H9 (cell line): ENCODE measurements at regions not wholly inside any gene's neighbourhood (a gene's known extent, or its start where the extent isn't known, plus 50 kb on each side); places are given as distances from the start of the nearest gene placed in this dataset.

Experiments used
- DNase-seq: peaks from one replicate; pipeline ENCODE4 v3.0.0-alpha.2; 2017
- H2AFZ ChIP-seq: one replicate; pipeline ENCODE4 v1.6.1; 2013; ENCODE audit warnings: mild to moderate bottlenecking, low read length, control low read depth, moderate library complexity
- H2AK5ac ChIP-seq: 2 replicates; pipeline ENCODE4 v1.6.1; 2013; ENCODE audit warnings: low read length, control low read depth, mixed read lengths; ENCODE audit not compliant: insufficient read length
- H2BK120ac ChIP-seq: one replicate; pipeline ENCODE4 v1.6.1; 2013; ENCODE audit warnings: low read depth, mild to moderate bottlenecking, low read length, control low read depth, inconsistent platforms; ENCODE audit not compliant: poor library complexity, severe bottlenecking
- H2BK12ac ChIP-seq: 2 replicates; pipeline ENCODE4 v1.6.1; 2013; ENCODE audit warnings: low read length, control low read depth, mixed read lengths, low read depth; ENCODE audit not compliant: insufficient read length
- H2BK15ac ChIP-seq: 2 replicates; pipeline ENCODE4 v1.6.1; 2013; ENCODE audit warnings: low read depth, low read length, control low read depth
- H2BK20ac ChIP-seq: one replicate; pipeline ENCODE4 v1.6.1; 2013; ENCODE audit warnings: low read depth, mild to moderate bottlenecking, low read length, control low read depth, inconsistent platforms; ENCODE audit not compliant: poor library complexity, severe bottlenecking
- H2BK5ac ChIP-seq: 2 replicates; pipeline ENCODE4 v1.6.1; 2013; ENCODE audit warnings: low read length, control low read depth, mixed read lengths; ENCODE audit not compliant: insufficient read length
- H3K14ac ChIP-seq: 2 replicates; pipeline ENCODE4 v1.6.1; 2013; ENCODE audit warnings: low read length, control low read depth; ENCODE audit not compliant: insufficient read depth
- H3K18ac ChIP-seq: 2 replicates; pipeline ENCODE4 v1.6.1; 2013; ENCODE audit warnings: low read depth, mild to moderate bottlenecking, mixed read lengths, low read length, control low read depth; ENCODE audit not compliant: insufficient read length
- H3K23ac ChIP-seq: 2 replicates; pipeline ENCODE4 v1.6.1; 2013; ENCODE audit warnings: low read length, control low read depth, mixed read lengths, low read depth; ENCODE audit not compliant: insufficient read length
- H3K23me2 ChIP-seq: 2 replicates; pipeline ENCODE4 v1.6.1; 2013; ENCODE audit warnings: low read depth, mild to moderate bottlenecking, mixed read lengths, low read length, control low read depth; ENCODE audit not compliant: insufficient read length, poor library complexity, severe bottlenecking
- H3K27ac ChIP-seq: 2 replicates; pipeline ENCODE4 v1.5.1; 2013; ENCODE audit warnings: low read length, control low read depth, mixed read lengths, low read depth; ENCODE audit not compliant: insufficient read length
- H3K27me3 ChIP-seq: 2 replicates; pipeline ENCODE4 v1.6.1; 2013; ENCODE audit warnings: low read length, control low read depth, inconsistent platforms; ENCODE audit not compliant: insufficient read depth
- H3K4ac ChIP-seq: 2 replicates; pipeline ENCODE4 v1.6.1; 2013; ENCODE audit warnings: low read depth, mild to moderate bottlenecking, control low read depth, inconsistent platforms, low read length, moderate library complexity
- H3K4me1 ChIP-seq: 2 replicates; pipeline ENCODE4 v1.6.1; 2013; ENCODE audit warnings: low read length, control low read depth, inconsistent platforms; ENCODE audit not compliant: insufficient read depth
- H3K4me2 ChIP-seq: 2 replicates; pipeline ENCODE4 v1.6.1; 2013; ENCODE audit warnings: low read length, control low read depth, mixed read lengths; ENCODE audit not compliant: insufficient read length, insufficient read depth
- H3K56ac ChIP-seq: 2 replicates; pipeline ENCODE4 v1.6.1; 2013; ENCODE audit warnings: low read depth, mild to moderate bottlenecking, mixed read lengths, low read length, control low read depth; ENCODE audit not compliant: insufficient read length
- H3K79me1 ChIP-seq: 2 replicates; pipeline ENCODE4 v1.6.1; 2013; ENCODE audit warnings: low read depth, mild to moderate bottlenecking, moderate library complexity, low read length, control low read depth, inconsistent platforms; ENCODE audit not compliant: insufficient read depth, poor library complexity, severe bottlenecking
- H3K79me2 ChIP-seq: 2 replicates; pipeline ENCODE4 v1.6.1; 2013; ENCODE audit warnings: low read length, control low read depth, inconsistent platforms; ENCODE audit not compliant: insufficient read depth
- H3K9ac ChIP-seq: 2 replicates; pipeline ENCODE4 v1.6.1; 2013; ENCODE audit warnings: low read length, control low read depth, mixed read lengths; ENCODE audit not compliant: insufficient read length; ENCODE audit errors: extremely low read depth
- H3K9me3 ChIP-seq: one replicate; pipeline ENCODE4 v1.6.1; 2013; ENCODE audit warnings: low read depth, low read length, inconsistent platforms; ENCODE audit not compliant: control insufficient read depth
- H3T11ph ChIP-seq: one replicate; pipeline ENCODE4 v1.6.1; 2013; ENCODE audit warnings: mild to moderate bottlenecking, low read length, control low read depth, inconsistent platforms
- H4K20me1 ChIP-seq: one replicate; pipeline ENCODE4 v1.6.1; 2013; ENCODE audit not compliant: control insufficient read depth, insufficient read length, insufficient read depth
- H4K5ac ChIP-seq: 2 replicates; pipeline ENCODE4 v1.6.1; 2013; ENCODE audit warnings: low read depth, mild to moderate bottlenecking, mixed read lengths, low read length, control low read depth; ENCODE audit not compliant: insufficient read length
- H4K8ac ChIP-seq: replicated peaks from 2 replicates; pipeline ENCODE4 v1.6.1; 2013; ENCODE audit warnings: low read length, control low read depth, mixed read lengths, low read depth; ENCODE audit not compliant: insufficient read length
- H4K91ac ChIP-seq: 2 replicates; pipeline ENCODE4 v1.6.1; 2013; ENCODE audit warnings: low read depth, mild to moderate bottlenecking, moderate library complexity, mixed read lengths, low read length, control low read depth; ENCODE audit not compliant: insufficient read length
- H3K27ac Mint-ChIP-seq, 3 experiments: 2 replicates in 2 of 3; 3 replicates in 1 of 3; pipeline ENCODE4 v1.8.0; 2020 to 2021; ENCODE audit warnings: mixed read lengths in 3 of 3, mild to moderate bottlenecking in 1 of 3, moderate library complexity in 1 of 3
- H3K27me3 Mint-ChIP-seq: 2 replicates; pipeline ENCODE4 v1.8.0; 2021; ENCODE audit warnings: low read depth, mild to moderate bottlenecking, moderate library complexity, mixed read lengths
- H3K36me3 Mint-ChIP-seq, 3 experiments: 2 replicates in 2 of 3; 3 replicates in 1 of 3; pipeline ENCODE4 v1.8.0; 2020 to 2021; ENCODE audit warnings: low read depth in 3 of 3, mixed read lengths in 3 of 3; ENCODE audit not compliant: insufficient read depth in 1 of 3
- H3K4me1 Mint-ChIP-seq, 2 experiments: 2 replicates each; pipeline ENCODE4 v1.8.0; 2020; ENCODE audit warnings: mixed read lengths in 2 of 2
- H3K4me3 Mint-ChIP-seq, 2 experiments: 2 replicates in 1 of 2; 3 replicates in 1 of 2; pipeline ENCODE4 v1.8.0; 2020 to 2021; ENCODE audit warnings: mild to moderate bottlenecking in 2 of 2, mixed read lengths in 2 of 2, moderate library complexity in 1 of 2
- H3K9me3 Mint-ChIP-seq, 2 experiments: 2 replicates in 1 of 2; 3 replicates in 1 of 2; pipeline ENCODE4 v1.8.0; 2020; ENCODE audit warnings: mild to moderate bottlenecking in 2 of 2, mixed read lengths in 2 of 2, moderate library complexity in 1 of 2
- CTCF ChIP-seq: fragments of 200-600 bp; sonication (generic); conservative IDR thresholded peaks from 3 replicates; pipeline ENCODE4 v1.8.0; 2021; ENCODE audit warnings: antibody characterized with exemption, mild to moderate bottlenecking
- WGBS: extraction: QIAGEN DNeasy Blood & Tissue Kit; methylation state at CpG from one replicate; pipeline ENCODE4 v1.1.7; 2013; ENCODE audit warnings: missing lambda C conversion rate, low lambda C conversion rate, mixed read lengths; ENCODE audit not compliant: insufficient read length; ENCODE audit errors: extremely low coverage; 5-methylcytosine and 5-hydroxymethylcytosine counted together

GRCh38 chr13:74449811-74450524, 315.8 kb upstream of the KLF12 start:
- H4K91ac ChIP-seq: no peak overlapping the region
- no peaks in the 10 kb centered on the region for H3K27me3 ChIP-seq
- H2BK15ac ChIP-seq: no peak overlapping the region
- no peaks in the 10 kb centered on the region for H3K27me3 Mint-ChIP-seq
- no peak overlapping the region for H2BK12ac ChIP-seq
- no peak overlapping the region for H3K23ac ChIP-seq
- no peak overlapping the region for H2AK5ac ChIP-seq
- no peak overlapping the region for H3K18ac ChIP-seq
- no peak overlapping the region for H3K9ac ChIP-seq
- no peak for DNase-seq
- no peak overlapping the region for H3K27ac ChIP-seq
- H3K9me3 ChIP-seq: no peaks in the 10 kb centered on the region
- H3T11ph ChIP-seq: no peak overlapping the region
- H3K14ac ChIP-seq: no peak overlapping the region
- H3K79me1 ChIP-seq: no peaks in the 10 kb centered on the region
- no CpG with 5 or more reads among the region's 2 CpGs for WGBS
- H2BK20ac ChIP-seq: no peak overlapping the region
- H4K20me1 ChIP-seq: no peaks in the 10 kb centered on the region
- H2AFZ ChIP-seq: no peak overlapping the region
- H3K56ac ChIP-seq: no peak overlapping the region
- H3K4me1 Mint-ChIP-seq: peaks cover 4% of the 10 kb centered on the region in 2 experiments; a peak in 2 of 4 replicates
- H4K8ac ChIP-seq: no peak overlapping the region
- no peaks in the 10 kb centered on the region for H3K4me1 ChIP-seq
- no peaks in the 10 kb centered on the region for H3K23me2 ChIP-seq
- peaks cover 0 to 2% (median 0%) of the 10 kb centered on the region in 3 experiments; a peak in 1 of 7 replicates for H3K36me3 Mint-ChIP-seq
- no peak overlapping the region for H3K4ac ChIP-seq
- H2BK120ac ChIP-seq: no peak overlapping the region
- H2BK5ac ChIP-seq: no peak overlapping the region
- H3K9me3 Mint-ChIP-seq: no peaks in the 10 kb centered on the region
- no peaks in the 10 kb centered on the region for H3K79me2 ChIP-seq
- no peak overlapping the region for H3K27ac Mint-ChIP-seq
- H4K5ac ChIP-seq: no peak overlapping the region
- TF ChIP-seq CTCF: no peak
- no peak overlapping the region for H3K4me3 Mint-ChIP-seq
- H3K4me2 ChIP-seq: no peak overlapping the region
